ELR (cell line): ENCODE measurements at regions not wholly inside any gene's neighbourhood (a gene's known extent, or its start where the extent isn't known, plus 50 kb on each side); places are given as distances from the start of the nearest gene placed in this dataset.

Experiments used
- DNase-seq: peaks from one replicate; pipeline ENCODE4 v3.0.0-alpha.2; 2015; ENCODE audit warnings: low read depth

DNA sequence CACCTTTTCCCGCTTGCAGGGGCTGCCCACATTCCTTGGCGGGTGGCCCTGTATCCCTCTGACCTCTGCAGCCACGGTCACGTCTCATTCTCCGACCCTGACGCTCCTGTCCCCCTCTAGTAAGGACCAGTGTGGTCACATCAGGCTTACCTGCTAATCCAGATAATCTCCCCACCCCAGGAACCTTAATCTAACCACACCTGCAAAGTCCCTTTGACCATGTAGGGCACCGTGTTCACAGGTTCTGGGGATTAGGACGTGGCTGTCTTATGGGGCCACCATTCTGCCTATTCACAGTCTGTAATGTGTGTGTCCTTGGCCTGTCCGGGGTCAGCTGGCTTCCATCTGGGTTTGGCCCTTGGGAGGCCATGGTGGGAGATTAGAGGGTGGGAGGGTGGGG is 368.9 kb downstream of the AACS start:
- no peak for DNase-seq

DNA sequence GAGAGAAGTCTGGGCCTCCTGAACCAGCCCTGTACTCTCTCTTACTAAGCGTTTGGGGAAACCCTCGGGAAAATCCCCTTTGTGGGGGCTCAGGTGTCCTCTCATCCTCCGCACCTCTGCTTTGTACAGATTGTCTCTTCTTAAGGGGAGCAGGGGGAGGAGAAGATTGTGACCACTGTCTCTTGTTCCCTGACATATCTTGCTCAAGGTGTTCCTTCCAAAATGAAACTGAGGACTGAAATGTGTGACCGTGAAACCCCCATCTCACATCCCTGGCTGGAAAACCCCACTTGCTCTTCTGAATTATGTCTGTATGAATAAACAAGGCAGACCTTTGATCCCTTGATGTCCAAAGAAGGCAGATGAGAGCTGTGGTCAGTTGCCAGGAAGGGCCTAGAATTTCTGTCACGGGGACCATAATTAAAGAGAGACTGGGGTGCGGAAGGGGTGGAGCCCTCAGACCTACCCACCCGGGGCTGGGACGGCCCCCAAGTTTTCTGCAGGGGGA is 369.8 kb downstream of the AACS start:
- DNase-seq, result no peak

GRCh38 chr12:125435871-125436270 is 370.6 kb downstream of the AACS start:
- no peak for DNase-seq

- DNase-seq, result no peak
Measured at GRCh38 chr12:125436686-125437085, 371.5 kb downstream of the AACS start.

DNA sequence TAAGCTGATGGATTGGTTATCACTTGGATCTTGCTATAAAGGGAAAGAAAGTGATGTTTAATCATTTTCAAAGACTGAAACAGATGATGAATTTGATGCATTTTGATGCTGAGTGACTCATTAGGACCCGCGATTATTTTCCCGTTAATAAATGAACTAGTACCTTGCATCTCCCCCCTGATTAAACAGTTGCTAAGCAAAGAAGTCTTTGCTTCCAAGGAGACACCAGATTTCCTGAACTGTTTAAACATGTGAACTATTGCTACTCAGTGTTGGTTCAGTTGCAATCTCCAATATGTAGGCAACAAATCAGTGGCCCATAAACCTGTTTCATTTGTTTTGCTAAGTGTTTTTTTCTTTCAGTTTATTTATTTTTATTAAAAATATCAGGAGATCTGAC is 375.2 kb downstream of the AACS start:
- DNase-seq, result no peak

DNA sequence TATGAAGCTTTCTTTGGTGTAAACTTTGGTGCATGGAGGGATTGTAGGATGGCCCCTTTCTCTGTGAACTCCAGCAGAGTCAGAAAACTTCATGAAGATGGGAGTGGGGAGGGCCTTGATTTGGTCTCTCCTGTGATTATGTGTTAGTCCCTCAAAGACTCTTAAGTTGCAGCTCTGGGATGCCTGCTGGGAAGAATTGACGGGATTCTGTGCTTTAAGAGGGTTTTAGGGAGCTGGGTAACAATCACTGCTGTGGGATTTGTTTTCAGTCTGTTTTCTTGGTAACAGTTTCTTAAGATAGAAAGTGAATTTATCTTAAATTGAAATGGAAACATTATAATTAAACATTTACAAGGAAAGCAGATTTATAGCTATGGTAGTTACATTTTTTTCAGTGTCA is 378.1 kb downstream of the AACS start:
- DNase-seq, result no peak

DNA sequence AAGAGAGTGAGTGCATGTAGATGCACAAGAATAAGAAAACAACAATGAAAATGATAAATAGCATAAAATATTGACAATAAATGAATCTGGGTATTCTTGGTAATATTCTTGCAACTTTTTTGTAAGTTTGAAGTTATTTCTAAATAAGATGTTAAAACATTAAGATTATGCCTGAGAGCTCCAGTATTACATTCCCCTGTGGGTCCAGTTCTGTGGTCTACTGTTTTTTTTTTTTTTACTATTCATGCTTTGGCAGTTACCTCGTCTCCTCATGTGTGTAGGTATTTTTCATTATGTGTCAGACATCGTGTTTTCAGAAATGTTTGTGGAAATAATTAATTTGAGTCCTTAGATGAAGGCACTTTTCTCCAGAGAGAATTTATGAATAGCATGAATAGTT is 386.2 kb downstream of the AACS start:
- no peak for DNase-seq

- no peak for DNase-seq
Measured at GRCh38 chr12:125453751-125454150, 388.5 kb downstream of the AACS start.

- DNase-seq, result no peak
Measured at GRCh38 chr12:125454291-125454690, 389.1 kb downstream of the AACS start.

GRCh38 chr12:125454786-125455480 is 389.7 kb downstream of the AACS start:
- DNase-seq, result no peak

DNA sequence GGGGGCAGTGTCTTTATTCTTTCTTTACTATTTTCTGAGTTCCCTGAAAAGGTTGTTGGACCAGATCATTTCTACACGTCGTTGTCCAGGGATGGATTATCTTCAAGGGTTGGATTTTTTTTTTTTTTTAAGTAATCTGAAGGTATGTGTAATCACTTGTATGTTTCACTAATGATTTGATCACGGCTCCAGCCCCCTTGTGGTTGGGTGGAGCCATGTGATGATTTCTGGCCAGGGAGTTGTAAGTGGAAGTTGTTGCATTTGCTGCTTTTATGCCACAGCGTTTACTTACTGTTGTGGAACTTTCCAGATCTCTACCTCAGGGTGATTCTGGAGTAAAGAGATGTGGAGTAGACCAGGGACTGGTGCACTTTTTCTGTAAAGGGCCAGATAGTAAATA is 390.3 kb downstream of the AACS start:
- no peak for DNase-seq

DNA sequence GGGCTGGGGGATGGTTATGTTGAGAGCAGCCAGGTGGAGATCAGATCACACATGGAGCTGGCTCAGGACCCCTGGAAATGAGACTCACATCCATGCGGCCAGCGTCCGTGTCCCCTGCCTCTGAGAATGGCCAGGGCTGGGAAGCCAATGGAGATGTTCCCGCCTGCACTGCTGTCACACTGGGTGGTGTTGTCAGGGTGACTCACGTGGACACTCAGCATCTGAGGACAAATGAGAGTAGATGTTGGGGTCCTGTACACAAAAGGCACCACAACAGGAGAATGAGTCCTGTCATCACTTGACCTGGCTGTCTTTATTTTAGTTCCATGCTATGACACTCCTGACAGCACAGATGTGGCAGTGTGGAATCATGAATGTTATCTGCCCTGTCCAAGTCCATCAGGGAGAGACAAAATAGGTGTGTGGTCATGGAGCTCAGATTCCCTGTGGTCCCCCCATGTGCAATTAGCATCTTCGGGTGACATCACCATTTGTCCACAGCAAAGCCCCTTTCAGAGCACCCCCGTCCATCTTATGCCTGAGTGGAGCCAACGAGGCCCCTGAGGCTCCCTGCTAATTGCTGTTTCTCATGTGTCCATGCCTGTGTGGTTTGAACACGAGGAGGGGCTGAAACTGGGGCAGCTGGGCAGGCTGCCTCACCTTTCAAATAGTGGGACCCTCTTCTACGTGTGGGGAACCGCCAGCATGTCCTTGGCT is 393.5 kb downstream of the AACS start:
- DNase-seq, result no peak

DNA sequence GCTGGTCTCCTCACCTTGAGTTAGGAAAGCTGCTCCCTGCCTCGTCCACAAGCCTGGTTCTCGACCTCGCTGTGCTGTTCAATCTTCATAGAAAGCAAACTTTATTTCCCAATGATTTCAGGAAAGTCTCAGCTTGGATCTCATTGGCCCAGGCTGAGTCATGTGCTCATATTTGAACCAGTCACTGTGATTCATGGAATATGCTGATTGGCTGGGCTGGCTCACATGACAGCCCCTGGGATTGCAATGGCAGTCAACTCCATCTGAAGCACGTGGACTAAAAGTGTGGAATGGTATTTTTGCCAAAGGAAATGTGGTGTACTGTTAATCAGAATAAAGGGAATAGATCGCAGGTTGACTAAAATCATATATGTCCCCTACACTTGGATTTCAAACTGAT is 396.6 kb downstream of the AACS start:
- DNase-seq, result no peak

DNA sequence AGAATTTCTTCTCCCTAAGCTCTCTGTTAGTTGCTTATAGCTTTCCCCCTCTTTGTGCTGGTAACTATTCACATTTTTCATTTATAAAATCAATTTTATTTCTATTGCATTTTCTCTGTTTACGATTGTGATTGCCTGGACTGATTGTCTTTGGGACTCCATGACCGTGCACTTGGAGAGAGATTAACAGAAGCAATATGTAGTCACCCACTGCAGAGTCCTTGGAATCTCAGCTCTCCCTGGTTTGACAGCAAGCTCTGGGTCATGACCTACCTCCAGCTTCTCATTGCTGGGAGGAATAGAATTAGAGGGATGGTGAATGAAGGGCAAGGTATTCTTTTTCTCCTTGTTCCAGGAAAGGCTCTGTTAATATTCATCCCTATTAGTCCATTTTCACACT is 398.2 kb downstream of the AACS start:
- DNase-seq, result no peak

GRCh38 chr12:125467363-125467762 is 402.1 kb downstream of the AACS start:
- DNase-seq, result no peak

- no peak for DNase-seq
Measured at GRCh38 chr12:125469683-125470082, 404.4 kb downstream of the AACS start.

- DNase-seq, result no peak
Measured at GRCh38 chr12:125470838-125471783, 405.9 kb downstream of the AACS start.

GRCh38 chr12:125473501-125473900 is 408.3 kb downstream of the AACS start:
- no peak for DNase-seq

- DNase-seq, result no peak
Measured at GRCh38 chr12:125487336-125487735, 422.1 kb downstream of the AACS start.

DNA sequence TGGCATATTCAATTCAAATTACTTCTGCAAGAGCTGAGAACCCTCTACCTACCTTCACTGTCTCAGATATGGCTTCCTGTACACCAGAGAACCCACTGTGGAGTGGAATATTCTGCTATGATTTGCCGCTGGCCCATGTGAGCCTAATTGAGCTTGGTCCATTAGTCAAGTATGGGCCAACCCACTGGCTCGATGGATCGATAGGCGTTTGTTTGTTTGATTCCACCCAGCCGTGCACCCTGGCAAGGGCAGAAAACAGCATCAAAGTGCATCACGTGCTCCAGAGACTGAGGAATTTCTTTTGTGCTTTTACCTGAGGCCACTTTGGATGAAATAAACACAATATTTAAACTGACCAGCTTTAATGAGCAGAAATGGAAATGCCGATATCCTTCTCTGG is 426.3 kb downstream of the AACS start:
- DNase-seq, result no peak

GRCh38 chr12:125492354-125493270 is 427.4 kb downstream of the AACS start:
- no peak for DNase-seq
